GM12874 (cell line): ENCODE measurements at regions not wholly inside any gene's neighbourhood (a gene's known extent, or its start where the extent isn't known, plus 50 kb on each side); places are given as distances from the start of the nearest gene placed in this dataset.

Source experiments
- TF ChIP-seq, protein P1 (sequence below): IDR thresholded peaks from 2 replicates; pipeline ENCODE4 v1.5.1; 2011; ENCODE audit warnings: low read depth, mild to moderate bottlenecking, control low read depth, low read length, moderate library complexity; ENCODE audit not compliant: insufficient read depth

DNA sequence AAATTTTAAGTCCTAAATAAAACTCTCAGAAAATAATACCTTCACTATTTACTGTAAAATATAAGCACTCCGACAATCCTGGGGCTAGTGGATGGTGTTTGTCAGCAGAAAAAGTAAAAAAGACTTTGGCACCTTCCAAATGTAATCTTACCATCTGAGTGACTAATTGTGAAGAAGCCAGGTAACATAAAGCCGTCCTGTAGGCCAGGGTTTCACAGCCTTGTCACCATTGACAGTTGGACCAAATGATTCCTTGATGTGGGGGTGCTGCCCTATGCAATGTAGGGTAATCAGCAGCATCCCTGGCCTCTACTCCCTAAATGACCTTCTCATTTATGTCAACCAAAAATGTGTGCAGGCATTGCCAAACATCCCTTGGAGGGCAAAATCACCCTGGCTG is 87.2 kb downstream of the CAPZA3 start:
- TF ChIP-seq, protein P1, sequence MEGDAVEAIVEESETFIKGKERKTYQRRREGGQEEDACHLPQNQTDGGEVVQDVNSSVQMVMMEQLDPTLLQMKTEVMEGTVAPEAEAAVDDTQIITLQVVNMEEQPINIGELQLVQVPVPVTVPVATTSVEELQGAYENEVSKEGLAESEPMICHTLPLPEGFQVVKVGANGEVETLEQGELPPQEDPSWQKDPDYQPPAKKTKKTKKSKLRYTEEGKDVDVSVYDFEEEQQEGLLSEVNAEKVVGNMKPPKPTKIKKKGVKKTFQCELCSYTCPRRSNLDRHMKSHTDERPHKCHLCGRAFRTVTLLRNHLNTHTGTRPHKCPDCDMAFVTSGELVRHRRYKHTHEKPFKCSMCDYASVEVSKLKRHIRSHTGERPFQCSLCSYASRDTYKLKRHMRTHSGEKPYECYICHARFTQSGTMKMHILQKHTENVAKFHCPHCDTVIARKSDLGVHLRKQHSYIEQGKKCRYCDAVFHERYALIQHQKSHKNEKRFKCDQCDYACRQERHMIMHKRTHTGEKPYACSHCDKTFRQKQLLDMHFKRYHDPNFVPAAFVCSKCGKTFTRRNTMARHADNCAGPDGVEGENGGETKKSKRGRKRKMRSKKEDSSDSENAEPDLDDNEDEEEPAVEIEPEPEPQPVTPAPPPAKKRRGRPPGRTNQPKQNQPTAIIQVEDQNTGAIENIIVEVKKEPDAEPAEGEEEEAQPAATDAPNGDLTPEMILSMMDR = no peak

DNA sequence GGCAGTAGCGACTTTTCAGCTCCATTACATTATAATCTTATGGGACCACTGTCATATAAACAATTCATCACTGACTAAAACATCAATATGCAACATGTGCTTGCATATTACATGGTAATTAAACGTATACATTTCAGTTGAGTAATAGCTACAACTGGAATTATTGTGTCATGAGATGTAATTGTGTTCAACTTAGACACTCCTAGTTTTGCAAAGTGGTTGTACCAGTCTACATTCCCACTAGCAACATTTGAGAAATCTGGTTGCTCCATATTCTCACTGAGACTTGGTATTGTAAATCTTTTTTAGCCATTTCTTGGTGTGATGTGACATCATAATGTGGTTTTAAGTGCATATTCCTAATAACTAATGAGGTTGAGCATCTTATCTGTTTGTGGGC is 90.0 kb downstream of the CAPZA3 start:
- TF ChIP-seq, protein P1 = no peak

DNA sequence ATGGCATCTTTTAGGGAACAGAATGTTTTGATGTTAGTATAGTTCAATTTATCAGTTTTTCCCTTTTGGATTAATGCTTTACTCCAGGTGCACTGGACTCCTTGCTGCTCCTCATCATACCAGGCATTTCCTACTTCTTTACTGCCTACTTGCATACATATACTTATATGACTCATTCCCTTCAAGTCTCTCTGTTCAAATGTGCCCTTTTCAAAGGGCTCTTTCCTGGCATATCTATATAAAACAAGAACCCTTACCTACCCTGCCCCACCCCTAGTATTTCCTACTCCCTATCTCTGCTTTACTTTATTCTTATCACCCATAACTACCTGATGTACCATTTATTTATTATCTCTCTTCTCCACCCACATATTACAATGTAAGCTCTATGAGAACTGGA is 90.6 kb downstream of the CAPZA3 start:
- TF ChIP-seq, protein P1 = no peak

DNA sequence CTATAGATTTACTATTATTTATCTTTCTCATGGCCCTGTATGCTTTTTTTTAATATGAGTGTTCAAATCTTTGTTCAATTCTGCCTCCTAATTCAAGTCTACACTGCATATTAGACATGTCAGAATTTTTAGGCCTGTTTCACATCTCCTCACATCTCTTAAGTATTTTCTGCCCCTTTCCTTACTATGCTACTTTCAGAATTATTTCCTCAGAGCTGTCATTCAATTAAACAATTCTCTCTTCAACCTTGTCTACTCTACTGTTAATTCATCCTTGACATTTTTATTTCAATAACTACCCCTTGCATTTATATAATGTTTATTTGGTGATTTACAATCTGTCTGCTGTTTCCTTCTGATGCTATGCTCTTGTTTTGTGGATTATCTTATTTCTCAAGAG is 91.1 kb downstream of the CAPZA3 start:
- TF ChIP-seq, protein P1 = no peak

DNA sequence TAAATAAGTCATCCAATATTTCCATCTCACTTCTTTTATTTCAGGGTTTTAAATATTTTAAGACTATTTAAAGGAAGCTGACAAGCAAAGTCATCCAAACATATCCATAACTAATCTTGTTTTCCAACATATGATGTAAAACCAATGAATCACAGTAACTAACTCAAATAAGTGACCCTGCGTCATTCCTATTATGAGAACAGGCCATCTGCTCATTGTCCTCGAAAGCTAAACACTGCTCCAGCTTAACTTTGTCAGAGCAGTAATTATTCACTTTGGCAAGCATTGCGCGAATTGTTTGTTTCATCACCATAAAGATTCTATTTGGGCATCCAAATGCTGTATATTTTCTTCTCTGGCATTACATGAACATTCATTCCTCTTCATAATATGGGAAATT is 99.1 kb downstream of the CAPZA3 start:
- TF ChIP-seq, protein P1 = no peak

DNA sequence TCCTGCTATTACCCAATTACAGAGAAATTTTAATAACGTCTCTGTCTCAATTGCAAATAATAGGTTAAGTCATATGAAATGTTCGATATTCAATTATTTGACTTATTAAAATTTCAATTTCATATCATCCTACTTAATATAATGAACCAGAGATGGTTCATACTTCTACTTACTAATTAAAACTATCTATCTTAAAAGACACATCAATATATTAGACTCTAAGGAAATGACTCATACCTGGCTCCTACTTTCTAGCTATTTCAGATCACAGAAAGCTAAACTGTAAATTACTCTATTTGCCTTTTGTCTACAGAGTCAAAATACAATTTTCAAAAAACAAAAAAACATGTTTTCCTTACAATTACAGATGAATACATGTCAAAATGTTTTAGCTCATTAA is 99.6 kb downstream of the CAPZA3 start:
- TF ChIP-seq, protein P1 = no peak

DNA sequence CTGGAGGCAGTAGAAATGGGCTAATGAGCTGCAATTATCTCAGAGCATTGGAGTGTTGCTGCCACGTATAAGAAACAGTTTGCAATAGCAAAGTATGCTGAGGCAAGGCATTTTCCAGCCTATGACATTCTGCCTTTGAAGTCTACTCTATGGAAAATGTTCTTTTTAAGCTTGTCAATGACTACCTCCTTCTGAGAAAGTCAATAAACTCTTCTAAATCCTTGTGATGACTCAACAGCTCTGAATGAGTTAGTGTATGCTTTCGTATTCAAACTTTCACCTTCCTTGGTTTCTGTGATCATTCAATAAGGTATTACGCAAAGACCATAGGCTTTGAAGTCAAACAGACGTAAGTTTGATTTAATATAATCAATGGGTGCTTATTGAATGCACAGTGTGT is 111.2 kb downstream of the CAPZA3 start:
- TF ChIP-seq, protein P1 = no peak

DNA sequence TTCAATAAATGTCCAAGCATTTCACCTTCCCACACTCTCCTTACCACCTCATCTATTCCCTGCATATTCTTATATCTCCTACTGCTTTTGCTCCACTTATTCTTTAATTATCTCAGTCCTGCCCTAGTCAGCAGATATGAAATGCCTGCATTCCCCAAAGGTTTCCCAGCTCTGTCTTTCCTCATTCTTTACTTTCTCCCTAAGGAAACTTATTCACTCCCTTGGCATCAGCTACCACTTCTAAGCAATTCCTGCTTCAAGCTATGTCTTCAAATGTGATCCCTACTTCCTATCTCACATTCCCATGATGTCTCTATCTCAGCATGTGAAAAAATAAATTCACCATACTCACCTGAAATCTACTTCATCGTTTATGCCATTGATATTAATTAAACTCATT is 111.8 kb downstream of the CAPZA3 start:
- TF ChIP-seq, protein P1 = no peak
